H1 (cell line): ENCODE measurements at regions not wholly inside any gene's neighbourhood (a gene's known extent, or its start where the extent isn't known, plus 50 kb on each side); places are given as distances from the start of the nearest gene placed in this dataset.

Experiments used
- CTCF ChIA-PET: fragments of 300-600 bp; sonication (Branson Sonifier 250); formaldehyde crosslinking; loops from one replicate; lab custom pipeline; 2021; ENCODE audit not compliant: partially characterized antibody; lab: Charles Lee
- POLR2A ChIA-PET: fragments of 300-600 bp; sonication (Branson Sonifier 250); formaldehyde crosslinking; loops from one replicate; lab custom pipeline; 2021; ENCODE audit warnings: inconsistent platforms; ENCODE audit not compliant: partially characterized antibody; lab: Charles Lee
- DNase-seq, 2 experiments: peaks; one replicate each; pipeline versions ENCODE4 v3.0.0 to v3.0.0-alpha.2; 2010 to 2022; ENCODE audit warnings: low spot score in 2 of 2, low read depth in 1 of 2, mixed read lengths in 1 of 2
- FAIRE-seq: peaks from 2 replicates; lab custom pipeline; 2011; peaks lifted over from hg19 to GRCh38; lab: Jason Lieb, UNC
- H2AFZ ChIP-seq: 2 replicates; pipeline ENCODE4 v1.8.1; 2012; ENCODE audit warnings: low read length, inconsistent platforms
- H2AK5ac ChIP-seq: 2 replicates; pipeline ENCODE4 v1.6.1; 2013; ENCODE audit warnings: low read depth, low read length
- H2BK120ac ChIP-seq: replicated peaks from 2 replicates; pipeline ENCODE3; 2013; ENCODE audit warnings: low read depth, low read length, inconsistent platforms
- H2BK12ac ChIP-seq: 2 replicates; pipeline ENCODE4 v1.6.1; 2013; ENCODE audit warnings: low read depth, low read length
- H2BK15ac ChIP-seq: 2 replicates; pipeline ENCODE4 v1.6.1; 2013; ENCODE audit warnings: low read length
- H2BK20ac ChIP-seq: 2 replicates; pipeline ENCODE4 v1.6.1; 2013; ENCODE audit warnings: low read length
- H2BK5ac ChIP-seq: 2 replicates; pipeline ENCODE4 v1.6.1; 2013; ENCODE audit warnings: low read depth, low read length
- H3K14ac ChIP-seq: 2 replicates; pipeline ENCODE4 v1.6.1; 2013; ENCODE audit warnings: inconsistent platforms; ENCODE audit not compliant: insufficient read length
- H3K18ac ChIP-seq: 2 replicates; pipeline ENCODE4 v1.6.1; 2013; ENCODE audit warnings: low read length; ENCODE audit errors: extremely low read depth
- H3K23ac ChIP-seq: 2 replicates; pipeline ENCODE4 v1.6.1; 2013; ENCODE audit warnings: inconsistent platforms; ENCODE audit not compliant: insufficient read length
- H3K23me2 ChIP-seq: 2 replicates; pipeline ENCODE4 v1.6.1; 2013; ENCODE audit warnings: low read depth, low read length
- H3K27ac ChIP-seq: 2 replicates; pipeline ENCODE4 v1.6.1; 2011; ENCODE audit warnings: low read depth, low read length, inconsistent platforms
- H3K27me3 ChIP-seq, 4 experiments: replicated peaks in 1 of 4; 1 replicate in 1 of 4; 2 replicates in 3 of 4; pipeline versions ENCODE4 v1.6.1 to v1.8.1; 2011 to 2013; ENCODE audit warnings: low read length in 3 of 4, mild to moderate bottlenecking in 3 of 4, inconsistent platforms in 2 of 4, mixed read lengths in 2 of 4, moderate library complexity in 1 of 4; ENCODE audit not compliant: control insufficient read depth in 3 of 4, insufficient read depth in 3 of 4; ENCODE audit errors: extremely low read depth in 1 of 4
- H3K36me3 ChIP-seq, 4 experiments: 2 replicates each; pipeline versions ENCODE4 v1.6.1 to v1.8.1; 2011 to 2013; ENCODE audit warnings: mild to moderate bottlenecking in 4 of 4, low read length in 3 of 4, moderate library complexity in 2 of 4, control low read depth in 1 of 4, inconsistent platforms in 1 of 4; ENCODE audit not compliant: insufficient read depth in 4 of 4, control insufficient read depth in 2 of 4
- H3K4ac ChIP-seq: replicated peaks from 2 replicates; pipeline ENCODE3; 2013; ENCODE audit warnings: low read length, low read depth, mixed read lengths, inconsistent platforms; ENCODE audit not compliant: insufficient read length
- H3K4me1 ChIP-seq, 4 experiments: replicated peaks in 1 of 4; 1 replicate in 1 of 4; 2 replicates in 3 of 4; pipeline versions ENCODE4 v1.6.1 to v1.8.1; 2011 to 2013; ENCODE audit warnings: low read length in 3 of 4, inconsistent platforms in 2 of 4, mixed read lengths in 1 of 4; ENCODE audit not compliant: insufficient read depth in 4 of 4, control insufficient read depth in 3 of 4
- H3K4me2 ChIP-seq, 2 experiments: 2 replicates each; pipeline versions ENCODE4 v1.6.1 to v1.8.1; 2011 to 2013; ENCODE audit warnings: low read depth in 2 of 2, low read length in 2 of 2, control low read depth in 1 of 2, inconsistent platforms in 1 of 2, mild to moderate bottlenecking in 1 of 2; ENCODE audit not compliant: insufficient read depth in 1 of 2
- H3K4me3 ChIP-seq, 4 experiments: fragments of 200-600, 300-600 bp in 1 of 4; sonication (generic), shearing (Covaris generic), sonication (Bioruptor Twin) in 1 of 4; 2 replicates each; pipeline versions ENCODE4 v1.5.1 to v1.8.1; 2011 to 2016; ENCODE audit warnings: low read length in 4 of 4, low read depth in 3 of 4, control low read depth in 2 of 4, inconsistent platforms in 2 of 4, mild to moderate bottlenecking in 2 of 4, mixed read lengths in 1 of 4, moderate library complexity in 1 of 4; ENCODE audit not compliant: insufficient read depth in 2 of 4; ENCODE audit errors: extremely low read depth in 1 of 4
- H3K56ac ChIP-seq: replicated peaks from 2 replicates; pipeline ENCODE3; 2013; ENCODE audit warnings: low read depth, mild to moderate bottlenecking, mixed read lengths, low read length, inconsistent platforms; ENCODE audit not compliant: insufficient read length
- H3K79me1 ChIP-seq: 2 replicates; pipeline ENCODE4 v1.6.1; 2013; ENCODE audit warnings: low read depth, low read length, control low read depth
- H3K79me2 ChIP-seq, 2 experiments: 2 replicates each; pipeline versions ENCODE4 v1.6.1 to v1.8.1; 2012 to 2013; ENCODE audit warnings: low read length in 2 of 2, mild to moderate bottlenecking in 2 of 2, inconsistent platforms in 1 of 2; ENCODE audit not compliant: insufficient read depth in 2 of 2, control insufficient read depth in 1 of 2
- H3K9ac ChIP-seq, 4 experiments: replicated peaks in 1 of 4; 1 replicate in 1 of 4; 2 replicates in 3 of 4; pipeline versions ENCODE4 v1.6.1 to v1.8.1; 2011 to 2013; ENCODE audit warnings: low read depth in 3 of 4, low read length in 3 of 4, control low read depth in 2 of 4, mild to moderate bottlenecking in 2 of 4, moderate library complexity in 2 of 4, inconsistent platforms in 1 of 4; ENCODE audit errors: extremely low read depth in 1 of 4
- H3K9me3 ChIP-seq, 2 experiments: 2 replicates each; pipeline versions ENCODE4 v1.6.1 to v1.8.1; 2012 to 2013; ENCODE audit warnings: mild to moderate bottlenecking in 2 of 2, moderate library complexity in 2 of 2, control low read depth in 1 of 2, inconsistent platforms in 1 of 2, low read depth in 1 of 2, low read length in 1 of 2, mixed read lengths in 1 of 2; ENCODE audit not compliant: insufficient read depth in 2 of 2
- H4K20me1 ChIP-seq, 2 experiments: replicated peaks in 1 of 2; 2 replicates each; pipeline versions ENCODE3 to v1.8.1; 2011 to 2013; ENCODE audit warnings: inconsistent platforms in 2 of 2, low read length in 2 of 2, mild to moderate bottlenecking in 1 of 2; ENCODE audit not compliant: insufficient read depth in 2 of 2, control insufficient read depth in 1 of 2
- H4K5ac ChIP-seq: 2 replicates; pipeline ENCODE4 v1.6.1; 2013; ENCODE audit warnings: low read length, low read depth, mixed read lengths, inconsistent platforms; ENCODE audit not compliant: insufficient read length
- H4K8ac ChIP-seq: 2 replicates; pipeline ENCODE4 v1.8.0; 2013; ENCODE audit warnings: mild to moderate bottlenecking, moderate library complexity, low read length, inconsistent platforms; ENCODE audit not compliant: insufficient read depth; ENCODE audit errors: extremely low read depth
- H4K91ac ChIP-seq: replicated peaks from 2 replicates; pipeline ENCODE3; 2013; ENCODE audit warnings: low read length, mixed read lengths, inconsistent platforms; ENCODE audit not compliant: insufficient read length
- BACH1 ChIP-seq: IDR thresholded peaks from 2 replicates; pipeline ENCODE4 v1.6.1; 2012; ENCODE audit warnings: low read length, improper control_type of control experiment
- CHD1 ChIP-seq: IDR thresholded peaks from 2 replicates; pipeline ENCODE4 v1.6.1; 2012; ENCODE audit warnings: low read depth, low read length, improper control_type of control experiment
- CTBP2 ChIP-seq: IDR thresholded peaks from 2 replicates; pipeline ENCODE4 v1.7.0; 2011; ENCODE audit warnings: borderline replicate concordance, mild to moderate bottlenecking, moderate library complexity, mixed read lengths, low read length; ENCODE audit not compliant: insufficient read depth, insufficient read length
- HDAC2 ChIP-seq, 2 experiments: fragments of 300-600 bp in 1 of 2; sonication (generic) in 1 of 2; IDR thresholded peaks; 2 replicates each; pipeline ENCODE4 v1.6.1; 2011 to 2012; ENCODE audit warnings: low read depth in 2 of 2, low read length in 2 of 2, mild to moderate bottlenecking in 2 of 2, moderate library complexity in 2 of 2, borderline replicate concordance in 1 of 2, inconsistent platforms in 1 of 2
- JUN ChIP-seq: IDR thresholded peaks from 2 replicates; pipeline ENCODE4 v1.6.1; 2011; ENCODE audit warnings: low read depth, mild to moderate bottlenecking, improper control_type of control experiment, low read length
- KDM5A ChIP-seq: fragments of 200-600 bp; IDR thresholded peaks from 2 replicates; pipeline ENCODE4 v1.7.1; 2012; ENCODE audit warnings: mild to moderate bottlenecking, low read length, inconsistent platforms, mixed read lengths
- RAD21 ChIP-seq, 2 experiments: IDR thresholded peaks in 1 of 2; conservative IDR thresholded peaks in 1 of 2; 2 replicates each; pipeline ENCODE4 v1.6.1; 2011; ENCODE audit warnings: low read depth in 2 of 2, low read length in 2 of 2, improper control_type of control experiment in 1 of 2, inconsistent platforms in 1 of 2, mild to moderate bottlenecking in 1 of 2, moderate library complexity in 1 of 2
- SIN3A ChIP-seq, 2 experiments: IDR thresholded peaks in 1 of 2; conservative IDR thresholded peaks in 1 of 2; 2 replicates each; pipeline ENCODE4 v1.6.1; 2011 to 2012; ENCODE audit warnings: low read length in 2 of 2, improper control_type of control experiment in 1 of 2, low read depth in 1 of 2, mild to moderate bottlenecking in 1 of 2
- TBP ChIP-seq: IDR thresholded peaks from 2 replicates; pipeline ENCODE4 v1.6.1; 2011; ENCODE audit warnings: low read depth, low read length, improper control_type of control experiment
- TCF12 ChIP-seq: IDR thresholded peaks from 2 replicates; pipeline ENCODE4 v1.6.1; 2011; ENCODE audit warnings: low read depth, mild to moderate bottlenecking, low read length
- ZNF274 ChIP-seq: IDR thresholded peaks from 2 replicates; pipeline ENCODE4 v1.7.0; 2012; ENCODE audit warnings: low read length, borderline replicate concordance; ENCODE audit errors: extremely low read depth
- WGBS, 2 experiments: shearing (Covaris generic) in 1 of 2; methylation state at CpG; one replicate each; pipeline versions ENCODE4 v1.1.6 to v1.1.7; 2013 to 2015; ENCODE audit warnings: low lambda C conversion rate in 2 of 2, mixed read lengths in 2 of 2, inconsistent platforms in 1 of 2, low coverage in 1 of 2, missing lambda C conversion rate in 1 of 2; ENCODE audit not compliant: insufficient replicate concordance in 2 of 2, insufficient coverage in 1 of 2, insufficient read length in 1 of 2; ENCODE audit errors: extremely low coverage in 1 of 2, missing lambda C conversion rate in 1 of 2; 5-methylcytosine and 5-hydroxymethylcytosine counted together
- TF ChIP-seq, protein P1 (sequence below): IDR thresholded peaks from 2 replicates; pipeline ENCODE4 v1.6.1; 2012; ENCODE audit warnings: inconsistent platforms

- H2BK20ac ChIP-seq = no peak overlapping the region
- POLR2A ChIA-PET = no interaction called here
- no peak for DNase-seq
- no peak overlapping the region for H3K56ac ChIP-seq
- H3K4ac ChIP-seq = no peak overlapping the region
- no peak overlapping the region for H2BK12ac ChIP-seq
- no peak overlapping the region for H3K4me3 ChIP-seq
- H3K9ac ChIP-seq = no peak overlapping the region
- no peaks in the 10 kb centered on the region for H3K79me2 ChIP-seq
- H4K20me1 ChIP-seq = no peaks in the 10 kb centered on the region
- no peak overlapping the region for H3K23ac ChIP-seq
- no peak overlapping the region for H2AFZ ChIP-seq
- no peak for FAIRE-seq
- H3K36me3 ChIP-seq = no peaks in the 10 kb centered on the region
- no peak overlapping the region for H3K4me2 ChIP-seq
- H3K27me3 ChIP-seq = no peaks in the 10 kb centered on the region
- H4K91ac ChIP-seq = no peak overlapping the region
- no peaks in the 10 kb centered on the region for H3K9me3 ChIP-seq
- no peak overlapping the region for H2BK15ac ChIP-seq
- no peak overlapping the region for H4K5ac ChIP-seq
- peaks cover 0 to 5% (median 0%) of the 10 kb centered on the region in 4 experiments; a peak in 1 of 7 replicates for H3K4me1 ChIP-seq
- no peak overlapping the region for H3K14ac ChIP-seq
- no peak overlapping the region for H2BK5ac ChIP-seq
- no peak overlapping the region for H3K18ac ChIP-seq
- no peak for TF ChIP-seq SIN3A (conservative IDR thresholded peaks at IDR 0.05 in 1 of 2, IDR thresholded peaks at IDR 0.05 in 1 of 2; ENCODE audit: low read depth in 1 of 2, low read length in 2 of 2)
- TF ChIP-seq CTBP2 = no peak
- no peak for TF ChIP-seq RAD21 (IDR thresholded peaks at IDR 0.05 in 1 of 2, conservative IDR thresholded peaks at IDR 0.05 in 1 of 2; ENCODE audit: low read depth in 2 of 2, low read length in 2 of 2)
- no peak for TF ChIP-seq ZNF274
- TF ChIP-seq JUN = no peak
- no peak for TF ChIP-seq CHD1
- TF ChIP-seq TBP = no peak
- TF ChIP-seq, protein P1, sequence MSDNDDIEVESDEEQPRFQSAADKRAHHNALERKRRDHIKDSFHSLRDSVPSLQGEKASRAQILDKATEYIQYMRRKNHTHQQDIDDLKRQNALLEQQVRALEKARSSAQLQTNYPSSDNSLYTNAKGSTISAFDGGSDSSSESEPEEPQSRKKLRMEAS = no peak
- no peak for TF ChIP-seq BACH1
- TF ChIP-seq HDAC2 (IDR thresholded peaks at IDR 0.05; ENCODE audit: borderline replicate concordance in 1 of 2, low read depth in 2 of 2, low read length in 2 of 2) = no peak
- TF ChIP-seq TCF12 = no peak
- TF ChIP-seq KDM5A = no peak
- TF ChIP-seq, all 59 proteins: peak for 0
- H3K27ac ChIP-seq = no peak overlapping the region
- no peak overlapping the region for H2BK120ac ChIP-seq
- H3K79me1 ChIP-seq = no peaks in the 10 kb centered on the region
- CTCF ChIA-PET = no interaction called here
- no peaks in the 10 kb centered on the region for H3K23me2 ChIP-seq
- 93% methylated on average over 2 of the region's 2 CpGs; no CpG with 5 or more reads in 1 of the 2 experiments for WGBS, 2 experiments
- no peak overlapping the region for H2AK5ac ChIP-seq
- no peak overlapping the region for H4K8ac ChIP-seq
Observed at GRCh38 chr3:191628571-191628970, 167.6 kb downstream of the PYDC2 start.
